Osteoblast (primary cell): ENCODE measurements at regions not wholly inside any gene's neighbourhood (a gene's known extent, or its start where the extent isn't known, plus 50 kb on each side); places are given as distances from the start of the nearest gene placed in this dataset.
A peak's percentile ranks its signal among the peaks of the same experiment; 100 is the strongest.

Source experiments
- DNase-seq: peaks from one replicate; pipeline ENCODE4 v3.0.0; 2011; ENCODE audit warnings: low spot score, mixed read lengths; ENCODE audit not compliant: insufficient read length; ENCODE audit errors: missing footprints
- H2AFZ ChIP-seq: 2 replicates; pipeline ENCODE4 v1.6.0; 2011; ENCODE audit warnings: mild to moderate bottlenecking, low read length
- H3K27ac ChIP-seq: 2 replicates; pipeline ENCODE4 v1.5.1; 2011; ENCODE audit warnings: mild to moderate bottlenecking, low read depth, low read length, moderate library complexity
- H3K27me3 ChIP-seq: 2 replicates; pipeline ENCODE4 v1.6.0; 2012; ENCODE audit warnings: mild to moderate bottlenecking, control low read depth, inconsistent platforms, low read length, moderate library complexity; ENCODE audit not compliant: insufficient read depth
- H3K36me3 ChIP-seq: 2 replicates; pipeline ENCODE4 v1.5.1; 2011; ENCODE audit warnings: mild to moderate bottlenecking, low read length, control low read depth, moderate library complexity; ENCODE audit not compliant: insufficient read depth
- H3K4me1 ChIP-seq: 2 replicates; pipeline ENCODE4 v1.5.1; 2011; ENCODE audit warnings: mild to moderate bottlenecking, low read length, control low read depth, moderate library complexity; ENCODE audit not compliant: insufficient read depth
- H3K4me2 ChIP-seq: 2 replicates; pipeline ENCODE4 v1.6.0; 2011; ENCODE audit warnings: mild to moderate bottlenecking, low read length; ENCODE audit not compliant: insufficient read depth
- H3K4me3 ChIP-seq: fragments of 200-600 bp; sonication (generic); 3 replicates; pipeline ENCODE4 v1.5.1; 2012; ENCODE audit warnings: mild to moderate bottlenecking, low read length, inconsistent platforms; ENCODE audit not compliant: insufficient read depth
- H3K79me2 ChIP-seq: 2 replicates; pipeline ENCODE4 v1.6.0; 2012; ENCODE audit warnings: mild to moderate bottlenecking, low read length, control low read depth, inconsistent platforms; ENCODE audit not compliant: insufficient read depth
- H3K9me3 ChIP-seq: 2 replicates; pipeline ENCODE4 v1.5.1; 2011; ENCODE audit warnings: low read depth, low read length, control low read depth
- H4K20me1 ChIP-seq: 2 replicates; pipeline ENCODE4 v1.6.0; 2012; ENCODE audit warnings: mild to moderate bottlenecking, low read length, control low read depth; ENCODE audit not compliant: insufficient read depth
- CTCF ChIP-seq: IDR thresholded peaks from 2 replicates; pipeline ENCODE4 v1.5.1; 2011; ENCODE audit warnings: mild to moderate bottlenecking, low read depth, low read length, moderate library complexity; ENCODE audit errors: extremely low read depth

- DNase-seq, result no peak
Measured at GRCh38 chr4:120316416-120316815, 249.8 kb upstream of the MAD2L1 start.

DNA sequence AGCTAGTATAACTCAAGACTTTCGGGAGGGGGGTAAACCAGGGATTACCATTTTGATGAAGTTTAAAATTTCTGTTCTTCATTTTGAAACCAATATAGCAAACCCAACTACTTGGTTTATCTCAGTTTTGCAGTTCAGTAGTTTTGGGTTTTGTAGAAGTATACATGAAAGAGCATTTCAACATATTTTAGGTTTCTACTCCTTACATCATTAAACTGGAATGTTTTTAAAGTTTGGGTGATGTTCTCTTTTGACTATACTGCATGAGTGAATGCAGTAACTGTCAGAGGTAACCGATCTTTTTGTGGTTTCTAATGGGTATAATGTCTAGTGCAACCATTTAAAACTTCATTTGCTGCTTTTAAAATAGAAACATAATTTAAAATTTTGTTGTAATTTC is 248.3 kb upstream of the MAD2L1 start:
- TF ChIP-seq CTCF, result no peak
- Histone ChIP-seq H3K4me3 (no peak overlapping the region), H3K27ac (no peak overlapping the region), H2AFZ (no peak overlapping the region), H3K4me2 (no peak overlapping the region), H3K79me2 (no peaks in the 10 kb centered on the region), H3K4me1 (peaks cover 4% of the 10 kb centered on the region), H3K27me3 (no peaks in the 10 kb centered on the region), H3K36me3 (no peaks in the 10 kb centered on the region), H3K9me3 (no peaks in the 10 kb centered on the region), H4K20me1 (no peaks in the 10 kb centered on the region)
- DNase-seq, result peak; percentile 48

More at GRCh38 chr4:120316416-120316815, 249.8 kb upstream of the MAD2L1 start:
- H3K27ac ChIP-seq, result no peak overlapping the region
- no peak overlapping the region for H3K4me2 ChIP-seq
- no peaks in the 10 kb centered on the region for H4K20me1 ChIP-seq
- peaks cover 4% of the 10 kb centered on the region for H3K4me1 ChIP-seq
- no peaks in the 10 kb centered on the region for H3K36me3 ChIP-seq
- no peaks in the 10 kb centered on the region for H3K79me2 ChIP-seq
- no peaks in the 10 kb centered on the region for H3K9me3 ChIP-seq
- no peaks in the 10 kb centered on the region for H3K27me3 ChIP-seq
- no peak for TF ChIP-seq CTCF
- H2AFZ ChIP-seq, result no peak overlapping the region
- no peak overlapping the region for H3K4me3 ChIP-seq

- Histone ChIP-seq H2AFZ (no peak overlapping the region), H3K4me3 (no peak overlapping the region), H3K36me3 (no peaks in the 10 kb centered on the region), H3K4me1 (peaks cover 11% of the 10 kb centered on the region), H3K4me2 (peak overlapping the region; percentile 49), H3K79me2 (no peaks in the 10 kb centered on the region), H3K27me3 (no peaks in the 10 kb centered on the region), H4K20me1 (no peaks in the 10 kb centered on the region), H3K27ac (peak overlapping the region; percentile 24), H3K9me3 (no peaks in the 10 kb centered on the region)
- TF ChIP-seq CTCF, result no peak
- peak; percentile 38 for DNase-seq
Measured at GRCh38 chr4:120304801-120305200, 238.2 kb upstream of the MAD2L1 start.

DNA sequence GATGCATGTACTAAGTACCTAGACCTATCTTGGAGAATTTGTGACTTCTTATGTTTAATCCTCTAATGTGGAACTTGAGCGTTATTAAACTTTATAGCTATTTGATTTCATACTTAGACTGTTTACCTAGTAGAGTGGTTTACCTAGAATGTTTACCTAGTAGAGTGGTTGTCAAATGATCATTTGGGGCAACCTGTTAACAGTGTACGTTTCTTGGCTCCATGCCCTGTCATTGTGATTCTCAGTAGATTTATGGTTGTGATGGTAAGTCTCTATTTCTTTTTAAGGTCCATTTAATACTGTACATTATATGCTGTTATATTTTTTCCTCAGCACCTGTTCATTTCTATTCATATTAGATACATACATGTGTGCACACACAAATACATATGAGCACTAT is 233.0 kb upstream of the MAD2L1 start:
- H3K27me3 ChIP-seq, result no peaks in the 10 kb centered on the region
- H3K4me2 ChIP-seq, result no peak overlapping the region
- no peak overlapping the region for H3K4me3 ChIP-seq
- DNase-seq, result no peak
- no peaks in the 10 kb centered on the region for H3K36me3 ChIP-seq
- no peaks in the 10 kb centered on the region for H3K9me3 ChIP-seq
- H3K4me1 ChIP-seq, result peaks cover 5% of the 10 kb centered on the region
- TF ChIP-seq CTCF, result no peak
- H4K20me1 ChIP-seq, result no peaks in the 10 kb centered on the region
- H2AFZ ChIP-seq, result no peak overlapping the region
- no peak overlapping the region for H3K27ac ChIP-seq
- H3K79me2 ChIP-seq, result no peaks in the 10 kb centered on the region
